Suprapubic skin (tissue), 4 donors: ENCODE measurements at regions not wholly inside any gene's neighbourhood (a gene's known extent, or its start where the extent isn't known, plus 50 kb on each side); places are given as distances from the start of the nearest gene placed in this dataset.

ENCODE experiments used
- DNase-seq, 2 donors: peaks; one replicate each; pipeline ENCODE4 v3.0.0-alpha.2; 2019; ENCODE audit warnings: low spot score in 2 of 2
- H3K27ac ChIP-seq: fragments of 200-600 bp; sonication (generic); one replicate; pipeline ENCODE4 v1.5.1; 2019
- H3K27me3 ChIP-seq: fragments of 200-600 bp; sonication (generic); one replicate; pipeline ENCODE4 v1.5.1; 2019
- H3K36me3 ChIP-seq: fragments of 200-600 bp; sonication (generic); one replicate; pipeline ENCODE4 v1.5.1; 2019
- H3K4me1 ChIP-seq: fragments of 200-600 bp; sonication (generic); one replicate; pipeline ENCODE4 v1.5.1; 2019
- H3K4me3 ChIP-seq: fragments of 200-600 bp; sonication (generic); one replicate; pipeline ENCODE4 v1.5.1; 2019; ENCODE audit warnings: mild to moderate bottlenecking
- H3K9me3 ChIP-seq: fragments of 200-600 bp; sonication (generic); one replicate; pipeline ENCODE4 v1.5.1; 2019
- CTCF ChIP-seq, 2 donors: fragments of 200-600 bp in 1 of 2; fragments of 450-650 bp in 1 of 2; sonication (generic) in 1 of 2; IDR thresholded peaks; one replicate each; pipeline ENCODE4 v1.5.1; 2016 to 2019; ENCODE audit warnings: antibody characterized with exemption in 2 of 2, mild to moderate bottlenecking in 1 of 2, moderate library complexity in 1 of 2
- EP300 ChIP-seq: sonication (generic); formaldehyde crosslinking; IDR thresholded peaks from one replicate; pipeline ENCODE4 v1.6.1; 2017; ENCODE audit warnings: antibody characterized with exemption
- POLR2A ChIP-seq, 2 donors: fragments of 450-650 bp; IDR thresholded peaks; one replicate each; pipeline ENCODE4 v1.6.1; 2017; ENCODE audit warnings: antibody characterized with exemption in 2 of 2, mild to moderate bottlenecking in 2 of 2, moderate library complexity in 2 of 2
- POLR2AphosphoS5 ChIP-seq, 3 donors: sonication (generic); formaldehyde crosslinking; IDR thresholded peaks; one replicate each; pipeline ENCODE4 v1.6.1; 2017; ENCODE audit warnings: antibody characterized with exemption in 3 of 3
- WGBS: methylation state at CpG from one replicate; pipeline ENCODE4 v1.1.5; 2018; 5-methylcytosine and 5-hydroxymethylcytosine counted together

GRCh38 chr5:111851631-111852548, 94.9 kb upstream of the NREP start:
- WGBS, result 88% methylated on average over 4 of the region's 4 CpGs
- Histone ChIP-seq H3K36me3 (no peaks in the 10 kb centered on the region), H3K27me3 (no peaks in the 10 kb centered on the region), H3K27ac (no peak overlapping the region), H3K4me1 (no peaks in the 10 kb centered on the region), H3K4me3 (no peak overlapping the region), H3K9me3 (no peaks in the 10 kb centered on the region)
- DNase-seq, result no peak
- no peak for TF ChIP-seq POLR2AphosphoS5 (IDR thresholded peaks at IDR 0.05)

- 43% methylated on average over 3 of the region's 3 CpGs for WGBS
- no peak overlapping the region for H3K4me3 ChIP-seq
- DNase-seq, result no peak
- H3K4me1 ChIP-seq, result no peaks in the 10 kb centered on the region
- no peaks in the 10 kb centered on the region for H3K27me3 ChIP-seq
- TF ChIP-seq CTCF (IDR thresholded peaks at IDR 0.05), result no peak
- no peaks in the 10 kb centered on the region for H3K9me3 ChIP-seq
- H3K27ac ChIP-seq, result no peak overlapping the region
- no peaks in the 10 kb centered on the region for H3K36me3 ChIP-seq
Observed at GRCh38 chr5:111848476-111848875, 91.5 kb upstream of the NREP start.

GRCh38 chr5:111847052-111847925, 90.3 kb upstream of the NREP start:
- no peaks in the 10 kb centered on the region for H3K9me3 ChIP-seq
- WGBS, result 90% methylated on average over 3 of the region's 3 CpGs
- H3K27ac ChIP-seq, result no peak overlapping the region
- no peaks in the 10 kb centered on the region for H3K4me1 ChIP-seq
- DNase-seq, result no peak
- H3K4me3 ChIP-seq, result no peak overlapping the region
- H3K36me3 ChIP-seq, result no peaks in the 10 kb centered on the region
- H3K27me3 ChIP-seq, result no peaks in the 10 kb centered on the region
- TF ChIP-seq POLR2AphosphoS5 (IDR thresholded peaks at IDR 0.05) (no peak), POLR2A (IDR thresholded peaks at IDR 0.05) (no peak), EP300 (no peak), CTCF (IDR thresholded peaks at IDR 0.05) (no peak)

- Histone ChIP-seq H3K36me3 (no peaks in the 10 kb centered on the region), H3K27ac (no peak overlapping the region), H3K4me1 (peaks cover 2% of the 10 kb centered on the region), H3K27me3 (no peaks in the 10 kb centered on the region), H3K9me3 (no peaks in the 10 kb centered on the region), H3K4me3 (no peak overlapping the region)
- TF ChIP-seq POLR2A (IDR thresholded peaks at IDR 0.05) (no peak), CTCF (IDR thresholded peaks at IDR 0.05) (no peak), EP300 (no peak), POLR2AphosphoS5 (IDR thresholded peaks at IDR 0.05) (no peak)
- WGBS, result 86% methylated on average over 6 of the region's 6 CpGs
- DNase-seq, result no peak
Observed at GRCh38 chr5:111840036-111840674, 83.2 kb upstream of the NREP start.

GRCh38 chr5:111839438-111839837, 82.4 kb upstream of the NREP start:
- no peak for DNase-seq
- Histone ChIP-seq H3K4me1 (peaks cover 8% of the 10 kb centered on the region), H3K36me3 (no peaks in the 10 kb centered on the region), H3K27ac (no peak overlapping the region), H3K4me3 (no peak overlapping the region), H3K27me3 (no peaks in the 10 kb centered on the region), H3K9me3 (no peaks in the 10 kb centered on the region)
- TF ChIP-seq POLR2A (IDR thresholded peaks at IDR 0.05) (no peak), POLR2AphosphoS5 (IDR thresholded peaks at IDR 0.05) (no peak), EP300 (no peak), CTCF (IDR thresholded peaks at IDR 0.05) (no peak)
- 90% methylated on average over 3 of the region's 3 CpGs for WGBS
